Ishikawa (cell line): ENCODE measurements at regions not wholly inside any gene's neighbourhood (a gene's known extent, or its start where the extent isn't known, plus 50 kb on each side); places are given as distances from the start of the nearest gene placed in this dataset.

ENCODE experiments used
- EP300 ChIP-seq: IDR thresholded peaks from 2 replicates; pipeline ENCODE4 v1.6.1; 2012; ENCODE audit warnings: borderline replicate concordance
- MAX ChIP-seq: IDR thresholded peaks from 2 replicates; pipeline ENCODE4 v1.6.1; 2012
- TAF1 ChIP-seq: IDR thresholded peaks from 2 replicates; pipeline ENCODE4 v1.6.1; 2012; ENCODE audit warnings: low read depth, mild to moderate bottlenecking
- TEAD4 ChIP-seq: IDR thresholded peaks from 2 replicates; pipeline ENCODE4 v1.6.1; 2012
- USF1 ChIP-seq: IDR thresholded peaks from 2 replicates; pipeline ENCODE4 v1.6.1; 2012
- YY1 ChIP-seq: IDR thresholded peaks from 2 replicates; pipeline ENCODE4 v1.6.1; 2012; ENCODE audit warnings: low read depth

- TF ChIP-seq YY1 = no peak
- no peak for TF ChIP-seq USF1
- no peak for TF ChIP-seq TAF1
- TF ChIP-seq TEAD4 = no peak
- no peak for TF ChIP-seq EP300
- no peak for TF ChIP-seq MAX
Measured at GRCh38 chr14:83712418-83713129, 1817.4 kb upstream of the FLRT2 start.
